ENCODE measurements at regions not wholly inside any gene's neighbourhood (a gene's known extent, or its start where the extent isn't known, plus 50 kb on each side); places are given as distances from the start of the nearest gene placed in this dataset.

GRCh38 chr11:123303924-123304323 lies 108.9 kb upstream of the CLMP start:
- TF ChIP-seq POLR2A (IDR thresholded peaks at IDR 0.05; ENCODE audit: extremely low read depth, insufficient read length) (no peak), CTCF (IDR thresholded peaks at IDR 0.05; ENCODE audit: low read depth, low read length) (no peak)

Data from NB4 (cell line).